IgD-negative memory B cell (primary cell): ENCODE measurements at regions not wholly inside any gene's neighbourhood (a gene's known extent, or its start where the extent isn't known, plus 50 kb on each side); places are given as distances from the start of the nearest gene placed in this dataset.

ENCODE experiments used
- H3K27ac Mint-ChIP-seq, 3 donors: one replicate each; pipeline ENCODE4 v1.8.0; 2020 to 2022; ENCODE audit warnings: mild to moderate bottlenecking in 3 of 3, mixed read lengths in 3 of 3, moderate library complexity in 1 of 3
- H3K27me3 Mint-ChIP-seq: one replicate; pipeline ENCODE4 v1.8.0; 2021; ENCODE audit warnings: mixed read lengths
- H3K36me3 Mint-ChIP-seq: one replicate; pipeline ENCODE4 v1.8.0; 2020; ENCODE audit warnings: mild to moderate bottlenecking, mixed read lengths
- H3K4me1 Mint-ChIP-seq, 3 donors: one replicate each; pipeline ENCODE4 v1.8.0; 2020 to 2022; ENCODE audit warnings: mixed read lengths in 3 of 3, mild to moderate bottlenecking in 1 of 3
- H3K4me3 Mint-ChIP-seq, 4 donors: one replicate each; pipeline ENCODE4 v1.8.0; 2020 to 2022; ENCODE audit warnings: mild to moderate bottlenecking in 4 of 4, mixed read lengths in 4 of 4, moderate library complexity in 3 of 4
- H3K9me3 Mint-ChIP-seq, 3 donors: one replicate each; pipeline ENCODE4 v1.8.0; 2020 to 2021; ENCODE audit warnings: mixed read lengths in 3 of 3, mild to moderate bottlenecking in 1 of 3

GRCh38 chr5:96026406-96027041, 64.9 kb upstream of the ELL2 start:
- Mint-ChIP-seq H3K9me3 (no peaks in the 10 kb centered on the region), H3K36me3 (no peaks in the 10 kb centered on the region), H3K27ac (no peak overlapping the region), H3K4me1 (no peaks in the 10 kb centered on the region), H3K27me3 (no peaks in the 10 kb centered on the region), H3K4me3 (peak overlapping the region in 1 of 4 donors; percentile 18)

GRCh38 chr5:96024683-96025475, 63.2 kb upstream of the ELL2 start:
- Mint-ChIP-seq H3K36me3 (no peaks in the 10 kb centered on the region), H3K4me3 (no peak overlapping the region), H3K4me1 (no peaks in the 10 kb centered on the region), H3K9me3 (no peaks in the 10 kb centered on the region), H3K27me3 (no peaks in the 10 kb centered on the region), H3K27ac (no peak overlapping the region)

- Mint-ChIP-seq H3K4me3 (no peak overlapping the region), H3K9me3 (no peaks in the 10 kb centered on the region), H3K4me1 (no peaks in the 10 kb centered on the region), H3K36me3 (no peaks in the 10 kb centered on the region), H3K27me3 (peaks cover 3% of the 10 kb centered on the region), H3K27ac (no peak overlapping the region)
These were observed 61.9 kb upstream of the ELL2 start for GRCh38 chr5:96023518-96023917.

DNA sequence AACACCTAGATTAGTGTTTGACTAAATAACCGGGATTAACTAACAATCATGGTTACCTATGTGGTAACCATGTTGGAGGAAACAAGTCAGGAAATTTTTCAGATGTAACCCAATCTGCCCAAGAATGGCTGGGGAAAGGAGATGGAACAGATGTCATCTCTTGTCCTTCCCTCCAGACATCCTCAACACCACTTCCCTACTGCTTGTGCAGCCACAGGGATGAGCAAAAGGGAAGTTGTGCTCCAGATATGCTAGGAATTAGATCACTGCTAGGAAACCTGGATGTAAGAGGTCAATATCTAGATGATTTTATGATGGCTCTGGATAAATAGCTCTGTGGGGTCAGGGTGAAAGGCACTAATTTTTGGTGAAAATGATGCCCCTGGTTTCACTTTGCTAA, 61.3 kb upstream of the ELL2 start:
- Mint-ChIP-seq H3K4me3 (no peak overlapping the region), H3K4me1 (no peaks in the 10 kb centered on the region), H3K36me3 (no peaks in the 10 kb centered on the region), H3K27me3 (peaks cover 3% of the 10 kb centered on the region), H3K27ac (no peak overlapping the region), H3K9me3 (no peaks in the 10 kb centered on the region)

DNA sequence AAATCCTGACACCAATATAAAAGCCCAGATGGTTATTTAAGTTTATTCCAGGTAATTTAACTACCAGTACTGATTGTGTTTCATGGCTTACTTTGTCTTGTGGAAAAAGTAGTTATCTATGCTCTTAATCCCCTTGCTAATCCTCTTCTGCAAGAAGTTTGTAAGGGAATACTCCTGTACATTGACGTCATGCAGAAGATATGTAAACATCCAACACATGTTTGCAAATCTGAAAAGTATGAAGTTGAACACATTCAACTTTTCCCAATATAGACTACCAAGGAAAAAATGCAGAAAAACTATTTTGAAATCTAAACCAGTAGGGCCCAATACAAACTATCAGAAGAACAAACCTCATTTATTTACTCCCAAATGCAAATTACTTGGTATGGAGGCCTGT, 56.3 kb upstream of the ELL2 start:
- Mint-ChIP-seq H3K36me3 (no peaks in the 10 kb centered on the region), H3K27ac (no peak overlapping the region), H3K4me3 (no peak overlapping the region), H3K4me1 (no peaks in the 10 kb centered on the region), H3K27me3 (peaks cover 3% of the 10 kb centered on the region), H3K9me3 (peaks cover 0 to 2% (median 0%) of the 10 kb centered on the region in 3 donors)

DNA sequence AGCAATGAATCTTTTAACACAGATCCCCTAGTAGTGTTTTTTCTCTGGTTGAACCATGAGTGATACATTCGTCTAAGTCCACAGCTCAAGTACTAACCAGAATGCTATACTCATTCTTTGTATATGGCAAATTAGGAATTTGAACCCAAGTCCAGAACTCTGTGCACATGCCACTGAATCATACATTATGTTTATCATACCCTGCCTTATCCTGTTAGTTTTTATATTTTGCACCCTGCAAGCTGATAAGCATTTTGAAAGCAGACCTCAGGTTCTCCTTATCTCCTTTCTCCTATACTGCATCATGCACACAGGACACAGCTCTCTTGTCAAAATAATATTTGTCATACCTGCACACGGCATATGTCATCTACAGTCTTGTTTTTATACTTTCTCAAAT, 54.6 kb upstream of the ELL2 start:
- Mint-ChIP-seq H3K36me3 (no peaks in the 10 kb centered on the region), H3K4me3 (no peak overlapping the region), H3K27ac (no peak overlapping the region)

DNA sequence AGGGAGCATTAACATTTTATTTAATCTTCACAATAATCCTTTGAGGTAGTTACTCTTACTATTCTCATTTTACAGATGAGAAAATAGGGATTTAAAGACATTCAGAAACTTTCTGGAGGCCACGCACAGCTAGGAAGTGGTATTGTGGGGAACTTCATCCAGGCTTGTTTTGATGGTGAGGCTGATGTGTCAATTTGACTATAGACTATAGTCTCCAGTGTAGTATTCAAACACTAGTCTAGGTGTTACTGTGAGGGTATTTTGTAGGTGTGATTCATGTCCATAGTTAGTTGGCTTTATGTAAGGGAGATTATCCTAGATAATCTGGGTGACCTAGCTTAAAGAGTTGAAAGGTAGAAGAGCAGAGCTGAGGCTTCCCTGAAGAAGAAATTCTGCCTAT, 54.1 kb upstream of the ELL2 start:
- H3K9me3 Mint-ChIP-seq = peaks cover 0 to 3% (median 0%) of the 10 kb centered on the region in 3 donors
- H3K27me3 Mint-ChIP-seq = peaks cover 3% of the 10 kb centered on the region
- H3K4me3 Mint-ChIP-seq = peak overlapping the region in 1 of 4 donors; percentile 14
- H3K36me3 Mint-ChIP-seq = no peaks in the 10 kb centered on the region
- H3K27ac Mint-ChIP-seq = no peak overlapping the region
- no peaks in the 10 kb centered on the region for H3K4me1 Mint-ChIP-seq

More for the DNA sequence above, 54.6 kb upstream of the ELL2 start:
- Mint-ChIP-seq H3K27me3 (peaks cover 3% of the 10 kb centered on the region), H3K9me3 (peaks cover 0 to 2% (median 0%) of the 10 kb centered on the region in 3 donors), H3K4me1 (no peaks in the 10 kb centered on the region)

- Mint-ChIP-seq H3K36me3 (no peaks in the 10 kb centered on the region), H3K9me3 (peaks cover 0 to 4% (median 1%) of the 10 kb centered on the region in 3 donors), H3K4me3 (no peak overlapping the region), H3K27me3 (peaks cover 3% of the 10 kb centered on the region), H3K27ac (no peak overlapping the region), H3K4me1 (no peaks in the 10 kb centered on the region)
These were observed 52.7 kb upstream of the ELL2 start for GRCh38 chr5:96014395-96014794.

GRCh38 chr5:96013254-96013653, 51.6 kb upstream of the ELL2 start:
- peaks cover 0 to 7% (median 4%) of the 10 kb centered on the region in 3 donors for H3K9me3 Mint-ChIP-seq
- no peak overlapping the region for H3K27ac Mint-ChIP-seq
- no peak overlapping the region for H3K4me3 Mint-ChIP-seq
- no peaks in the 10 kb centered on the region for H3K36me3 Mint-ChIP-seq
- no peaks in the 10 kb centered on the region for H3K4me1 Mint-ChIP-seq
- H3K27me3 Mint-ChIP-seq = no peaks in the 10 kb centered on the region

GRCh38 chr5:96012399-96012798, 50.7 kb upstream of the ELL2 start:
- H3K27me3 Mint-ChIP-seq = no peaks in the 10 kb centered on the region
- H3K4me1 Mint-ChIP-seq = no peaks in the 10 kb centered on the region
- H3K4me3 Mint-ChIP-seq = no peak overlapping the region
- peaks cover 0 to 7% (median 4%) of the 10 kb centered on the region in 3 donors for H3K9me3 Mint-ChIP-seq
- H3K27ac Mint-ChIP-seq = no peak overlapping the region
- H3K36me3 Mint-ChIP-seq = no peaks in the 10 kb centered on the region
